ENCODE measurements at regions not wholly inside any gene's neighbourhood (a gene's known extent, or its start where the extent isn't known, plus 50 kb on each side); places are given as distances from the start of the nearest gene placed in this dataset.
"Not testable (repeated sequence)": the region's sequence is repeated elsewhere in the genome, so short reads cannot be mapped to it uniquely, and the experiment has no call there.

DNA sequence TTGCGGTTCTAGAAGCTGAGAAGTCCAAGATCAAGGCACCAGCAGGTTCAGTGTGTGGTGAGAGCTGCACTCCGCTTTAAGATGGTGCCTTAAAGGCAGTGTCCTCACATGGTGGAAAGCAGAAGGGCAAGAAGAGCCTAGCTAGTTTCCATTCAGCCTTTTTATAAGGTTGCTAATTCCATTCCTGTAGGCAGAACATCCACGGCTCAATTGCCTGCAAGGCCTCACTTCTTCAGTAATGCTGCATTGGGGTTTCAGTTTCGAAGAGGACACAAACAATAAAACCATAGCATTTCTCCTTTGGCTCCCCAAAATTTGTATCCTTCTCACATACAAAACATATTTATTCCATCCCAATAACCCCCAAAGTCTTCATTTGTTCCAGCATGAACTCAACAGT lies 109.5 kb upstream of the KCND2 start:
- DNase-seq = no peak

DNA sequence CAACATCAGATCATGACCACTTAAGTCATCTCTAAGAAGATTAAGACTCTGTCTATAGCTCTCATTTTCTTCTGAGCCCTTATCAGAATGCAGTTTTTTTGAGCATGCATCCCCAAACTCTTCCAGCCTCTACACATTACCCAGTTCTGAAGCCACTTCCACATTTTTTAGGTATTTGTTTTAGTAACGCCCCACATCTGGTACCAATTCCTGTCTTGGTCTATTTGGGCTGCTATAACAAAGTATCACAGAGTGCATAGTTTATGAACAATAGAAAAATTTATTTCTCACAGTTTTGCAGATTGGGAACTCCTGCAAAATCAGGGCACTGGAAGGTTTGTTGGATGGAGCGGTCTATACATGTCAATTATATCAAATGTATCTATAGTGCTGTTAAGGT lies 107.7 kb upstream of the KCND2 start:
- DNase-seq = no peak

DNA sequence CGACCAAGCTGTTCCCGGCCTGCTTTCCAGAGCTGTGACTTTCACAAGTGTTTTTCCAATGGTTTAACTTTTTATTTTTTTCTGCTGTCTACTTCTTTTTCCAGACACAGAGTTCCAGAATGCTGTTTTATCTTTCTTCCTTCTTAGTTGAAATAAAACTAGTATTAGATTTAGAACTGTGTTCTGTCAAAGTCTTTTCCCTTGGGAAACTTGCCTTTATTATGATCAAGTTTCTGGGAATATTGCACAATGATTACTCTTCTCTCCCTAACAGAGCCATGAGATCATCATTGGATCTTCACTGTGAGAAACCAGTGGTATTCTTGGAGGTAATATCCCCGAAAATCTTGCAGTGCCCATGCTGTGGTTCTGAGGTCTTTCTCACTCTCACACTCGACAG lies 104.9 kb upstream of the KCND2 start:
- DNase-seq = no peak

DNA sequence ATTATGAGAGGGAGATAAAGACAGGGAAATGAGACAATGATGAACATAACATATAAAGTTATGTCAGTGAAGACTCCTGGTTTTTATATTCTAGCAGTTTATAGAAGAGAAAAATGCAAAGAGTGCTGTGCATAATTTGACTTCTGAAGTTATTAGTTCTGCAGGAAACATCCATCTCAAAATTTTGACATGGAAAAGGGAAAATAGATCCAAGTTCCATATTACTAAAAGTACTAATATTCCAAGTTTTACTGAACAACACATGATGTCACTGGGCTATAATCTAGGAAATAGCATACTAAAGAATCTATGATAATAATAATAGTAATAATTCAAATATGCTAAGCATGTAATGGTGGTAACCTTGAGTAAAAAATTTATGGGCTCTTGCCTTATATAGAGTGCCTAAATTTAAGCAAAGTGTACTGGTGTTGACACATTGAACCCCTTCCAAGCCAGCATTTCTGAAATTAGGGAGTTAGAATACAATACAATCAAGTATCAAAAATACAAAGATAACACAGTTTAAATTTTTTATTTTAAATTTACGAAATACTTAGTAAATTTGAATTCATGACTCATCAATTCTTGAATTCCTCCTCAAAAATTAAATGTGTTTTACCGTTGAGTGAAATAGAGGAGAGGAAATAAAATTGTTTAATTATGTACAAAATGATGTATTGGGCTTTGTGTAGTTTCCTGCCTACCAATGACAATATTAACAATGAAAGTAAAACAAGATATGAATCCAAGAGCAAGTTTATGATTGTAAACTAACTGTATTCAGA lies 102.8 kb upstream of the KCND2 start:
- DNase-seq = no peak

DNA sequence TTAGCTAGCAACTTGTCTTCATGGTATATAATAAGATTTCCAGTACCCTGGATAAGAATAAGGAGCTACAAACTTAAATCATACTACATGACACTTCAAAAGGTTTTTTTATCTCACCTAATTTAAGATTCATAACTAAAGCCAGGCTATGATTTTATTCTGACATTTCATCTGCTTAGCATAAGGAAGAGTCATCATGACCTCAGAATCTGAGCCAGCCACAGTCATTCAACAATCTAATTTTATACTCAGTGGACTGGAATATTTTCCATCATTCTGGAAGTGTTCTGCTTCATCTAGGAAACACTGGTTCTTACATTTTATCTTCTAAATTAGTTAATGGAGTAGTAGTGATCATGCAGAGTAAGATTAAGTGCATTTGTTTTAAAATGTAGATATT lies 102.1 kb upstream of the KCND2 start:
- DNase-seq = no peak

DNA sequence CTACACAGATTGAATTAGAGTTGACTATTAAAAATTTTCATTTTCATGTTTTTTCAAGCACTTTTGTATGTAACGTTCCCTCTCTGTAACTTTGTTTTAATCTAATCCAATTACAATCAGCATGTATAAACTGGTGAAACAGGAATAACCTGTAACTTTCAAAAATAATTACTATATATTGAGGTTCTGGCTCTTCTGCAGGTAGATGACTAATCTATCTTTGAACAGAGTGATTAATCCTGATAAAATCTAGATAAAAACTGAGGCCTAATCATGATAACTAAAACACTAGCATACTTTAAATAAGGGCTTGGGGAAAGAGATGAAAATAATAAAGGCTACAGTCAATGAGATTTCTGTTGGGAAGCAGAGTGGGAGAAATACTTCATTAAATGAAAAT lies 101.6 kb upstream of the KCND2 start:
- DNase-seq = no peak

DNA sequence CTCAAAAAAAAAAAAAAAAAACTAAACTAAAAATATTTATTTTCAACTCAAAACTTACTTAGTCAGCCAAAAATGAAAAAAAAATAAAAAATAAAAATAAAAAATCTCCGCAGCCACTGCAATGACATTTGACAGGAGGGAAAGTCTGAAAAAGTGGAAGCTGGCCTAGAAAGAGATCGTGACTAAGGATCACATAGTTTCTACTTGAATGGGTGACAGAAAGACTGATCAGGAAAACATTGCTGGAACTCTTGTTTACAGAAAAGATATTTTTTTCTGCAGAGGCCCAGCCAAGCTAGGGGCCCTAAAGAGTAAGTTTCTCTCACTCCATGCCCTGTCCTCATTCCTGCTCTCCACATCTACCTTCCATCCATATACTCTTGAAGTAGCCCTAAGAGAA lies 92.8 kb upstream of the KCND2 start:
- no peak for DNase-seq

DNA sequence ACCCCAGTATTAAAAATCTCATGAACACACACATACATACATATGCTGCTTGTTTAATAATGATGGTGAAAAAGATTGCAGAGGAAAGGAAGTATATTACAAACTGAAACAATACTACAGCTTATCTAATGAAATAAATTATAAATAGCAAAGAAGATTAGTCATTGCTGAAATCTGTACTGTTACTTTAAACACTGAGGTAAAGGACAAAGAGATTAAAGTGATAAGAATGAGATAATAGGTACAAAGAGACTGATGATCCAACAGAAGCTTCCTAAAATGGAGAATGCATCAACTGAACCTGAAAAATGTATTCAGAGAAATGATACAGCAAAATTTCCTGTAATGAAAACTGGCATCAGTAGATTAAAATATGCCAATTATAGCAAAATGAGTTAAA lies 91.5 kb upstream of the KCND2 start:
- DNase-seq = no peak

DNA sequence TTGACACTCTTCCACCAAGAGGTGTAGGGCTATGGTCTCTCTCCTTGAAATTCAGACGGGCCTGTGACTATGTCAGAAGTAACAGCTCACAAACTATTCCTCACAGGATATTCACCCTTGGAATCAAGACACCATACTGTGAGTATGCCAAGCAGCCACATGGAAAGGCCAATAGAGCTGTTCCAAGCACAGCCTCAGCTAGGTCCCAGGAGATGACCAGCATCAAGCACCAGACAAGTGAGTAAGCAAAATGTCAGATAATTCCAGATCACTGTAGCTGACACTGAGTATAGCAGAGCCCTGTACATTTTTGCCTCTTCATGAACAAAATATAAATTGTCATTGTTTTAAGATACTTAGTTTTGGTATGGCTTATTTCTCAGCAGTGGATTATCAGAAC lies 88.1 kb upstream of the KCND2 start:
- DNase-seq = no peak

DNA sequence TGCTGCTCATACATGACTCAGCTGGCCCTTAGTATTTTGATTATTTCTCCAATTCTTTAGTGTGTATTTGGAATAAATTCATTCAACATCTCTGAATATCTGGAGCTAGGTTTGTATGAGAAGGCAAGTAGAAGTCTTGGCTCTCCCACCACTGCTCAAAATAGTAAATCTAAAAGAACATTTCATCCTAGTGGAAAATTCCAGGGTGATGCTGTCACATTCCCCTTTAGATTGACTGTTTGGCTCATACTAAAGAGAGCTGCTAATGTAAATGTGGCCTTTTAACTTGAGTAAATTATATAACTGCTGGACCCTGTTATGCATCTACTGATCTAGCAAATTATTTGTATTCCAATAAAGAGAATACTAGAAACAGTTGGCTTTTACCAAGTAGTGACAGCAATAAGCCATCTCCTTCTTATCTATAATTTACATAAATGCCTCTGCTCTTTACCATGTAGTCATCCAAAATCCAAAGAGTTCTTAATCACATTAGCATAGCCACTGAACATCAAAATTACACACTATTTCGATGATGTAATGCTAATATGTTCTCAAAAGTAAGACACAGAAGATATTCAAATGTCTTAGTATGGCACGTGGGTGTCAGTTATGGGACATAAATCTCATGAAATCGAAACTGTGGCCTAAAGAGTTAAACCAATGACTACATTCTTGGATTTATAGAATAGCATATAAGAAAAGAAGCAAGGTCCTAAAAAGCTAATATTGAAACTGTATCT lies 86.9 kb upstream of the KCND2 start:
- no peak for DNase-seq

DNA sequence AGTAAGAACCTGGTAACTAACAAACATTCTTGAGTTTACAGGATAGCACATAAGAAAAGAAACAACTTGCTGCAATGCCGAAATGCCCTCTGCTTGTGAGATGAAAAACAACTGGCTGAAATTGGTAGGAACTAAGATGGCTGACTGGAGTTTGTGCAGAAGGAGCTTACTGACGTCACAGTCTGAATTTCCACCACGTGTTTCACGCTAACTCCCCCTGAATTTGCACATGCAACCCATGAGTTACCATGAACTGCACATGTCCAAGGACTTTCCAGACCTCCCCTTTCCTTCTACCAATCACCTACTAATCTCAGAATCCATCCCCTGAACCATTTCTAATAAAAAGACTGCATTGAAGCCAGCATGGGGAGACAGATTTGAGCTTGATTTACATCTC lies 86.3 kb upstream of the KCND2 start:
- DNase-seq = no peak

DNA sequence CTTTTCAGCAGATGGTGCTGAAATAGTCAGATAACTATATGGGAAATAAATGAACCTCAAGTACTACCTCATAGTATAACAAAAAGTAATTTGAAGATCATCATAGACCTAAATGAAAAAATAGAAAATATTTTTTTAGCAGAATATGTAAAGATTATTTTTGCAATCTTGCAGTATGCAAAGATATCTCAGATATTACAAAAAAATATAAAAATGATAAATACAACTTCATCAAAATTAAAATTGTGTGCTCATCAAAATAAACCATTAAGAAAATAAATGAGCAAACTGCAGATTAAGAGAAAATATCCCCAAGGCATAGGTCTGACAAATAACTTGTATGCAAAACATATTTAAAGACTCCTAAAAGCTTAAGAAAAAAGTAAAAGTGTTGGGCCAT lies 83.4 kb upstream of the KCND2 start:
- DNase-seq = no peak

DNA sequence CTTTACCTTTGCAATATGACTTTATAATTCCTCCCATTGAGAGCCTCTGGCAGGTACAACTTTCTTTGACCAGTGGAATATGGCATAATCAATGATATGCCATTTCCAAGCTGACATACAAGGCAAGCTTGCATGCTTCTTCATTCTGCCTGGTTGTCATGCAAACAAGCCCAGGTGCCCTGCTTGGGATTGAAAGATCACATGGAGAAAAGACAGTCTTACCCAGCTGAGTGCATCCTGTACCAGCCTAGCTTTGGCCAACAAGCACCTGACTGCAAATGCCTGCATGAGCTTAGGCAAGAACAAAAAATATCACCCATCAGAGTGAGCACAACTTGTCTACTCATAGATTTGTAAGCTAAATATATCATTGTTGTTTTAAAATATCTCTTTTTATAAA lies 82.9 kb upstream of the KCND2 start:
- no peak for DNase-seq

DNA sequence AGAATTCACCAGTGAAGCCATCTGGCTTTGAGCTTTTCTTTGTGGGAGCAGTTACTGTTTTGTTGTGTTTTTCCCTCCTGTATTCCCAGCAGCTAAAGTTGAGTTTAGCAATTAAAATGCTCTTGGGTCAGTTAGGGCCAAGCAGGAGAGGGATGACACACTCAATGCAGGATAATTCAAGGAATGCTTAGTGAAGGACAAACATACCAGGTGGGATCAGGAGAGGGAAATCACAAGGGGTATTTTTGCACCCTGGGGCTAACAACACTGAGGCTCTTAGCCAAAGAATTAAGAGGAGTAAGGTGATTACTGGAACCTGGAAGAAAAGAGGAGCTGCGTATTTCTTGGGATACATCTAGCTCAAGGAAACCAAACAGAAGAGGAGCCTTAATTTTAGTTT lies 82.4 kb upstream of the KCND2 start:
- no peak for DNase-seq

DNA sequence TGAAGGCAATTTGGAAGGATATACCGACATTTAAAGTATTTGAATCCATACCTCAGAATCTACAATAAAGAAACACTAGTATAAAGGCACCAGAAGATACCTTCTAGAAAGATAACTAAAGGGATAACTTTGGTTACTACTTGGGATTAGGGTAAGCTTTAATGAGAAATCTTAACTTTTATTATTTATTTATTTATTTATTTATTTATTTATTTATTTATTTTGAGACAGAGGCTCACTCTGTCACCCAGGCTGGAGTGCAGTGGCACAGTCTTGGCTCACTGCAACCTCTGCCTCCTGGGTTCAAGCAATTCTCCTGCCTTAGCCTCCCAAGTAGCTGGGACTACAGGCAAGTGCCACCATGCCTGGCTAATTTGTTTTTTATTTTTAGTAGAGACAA lies 81.6 kb upstream of the KCND2 start:
- DNase-seq = not testable (repeated sequence)

DNA sequence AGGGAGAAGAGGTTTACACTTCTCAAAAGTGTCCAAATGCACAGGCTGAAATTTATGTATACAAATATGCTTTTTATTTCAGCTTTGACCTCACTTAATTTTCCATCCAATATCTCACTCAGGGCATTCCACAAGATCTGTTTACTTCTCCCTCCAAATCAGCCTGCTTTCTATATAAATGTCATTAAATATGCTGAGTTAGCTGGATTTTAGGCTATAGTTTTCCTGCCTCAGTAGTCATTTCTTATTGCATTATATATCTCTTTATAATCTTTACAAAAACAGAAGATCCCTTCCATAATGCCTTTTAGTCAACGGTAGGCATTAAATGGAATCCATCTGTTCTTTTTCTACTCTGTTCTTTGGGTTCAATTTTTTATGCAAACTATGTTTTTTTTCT lies 71.7 kb upstream of the KCND2 start:
- DNase-seq = no peak

DNA sequence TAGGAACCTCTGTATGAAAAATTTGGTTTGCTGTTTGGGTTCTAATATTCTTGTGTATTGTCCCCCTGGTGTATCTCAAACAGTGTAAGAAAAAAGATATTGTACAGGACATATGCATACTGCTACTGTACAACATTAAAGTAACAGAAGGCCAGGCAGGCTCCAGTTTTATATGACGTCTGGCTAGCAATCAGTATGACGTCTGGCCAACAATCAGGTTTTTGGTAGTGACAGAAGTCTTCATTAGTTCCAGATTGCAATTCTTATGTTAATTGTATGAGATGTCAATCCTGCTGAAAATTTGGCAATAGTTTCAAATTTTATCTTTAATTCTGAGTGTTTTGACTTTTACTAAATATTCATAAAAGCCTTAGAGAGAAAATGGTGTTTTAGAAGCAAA lies 67.9 kb upstream of the KCND2 start:
- no peak for DNase-seq

DNA sequence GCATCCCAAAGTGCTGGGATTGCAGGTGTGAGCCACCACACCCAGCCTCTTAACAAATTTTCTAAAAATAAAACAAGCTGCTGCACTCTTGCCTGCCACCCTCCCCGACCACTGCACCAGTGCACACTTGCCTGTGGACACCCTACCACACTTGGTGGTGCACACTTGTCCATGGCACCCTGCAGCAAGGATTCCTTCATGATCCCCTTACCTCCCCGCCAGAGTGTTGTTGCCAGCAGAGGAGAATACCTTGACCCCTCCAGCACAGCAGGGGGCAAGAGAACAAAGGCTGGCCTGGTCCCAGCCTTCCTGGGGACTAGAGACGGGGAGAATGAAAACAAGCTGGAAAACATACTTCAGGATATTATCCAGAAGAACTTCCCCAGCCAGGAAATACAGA lies 65.9 kb upstream of the KCND2 start:
- no peak for DNase-seq

DNA sequence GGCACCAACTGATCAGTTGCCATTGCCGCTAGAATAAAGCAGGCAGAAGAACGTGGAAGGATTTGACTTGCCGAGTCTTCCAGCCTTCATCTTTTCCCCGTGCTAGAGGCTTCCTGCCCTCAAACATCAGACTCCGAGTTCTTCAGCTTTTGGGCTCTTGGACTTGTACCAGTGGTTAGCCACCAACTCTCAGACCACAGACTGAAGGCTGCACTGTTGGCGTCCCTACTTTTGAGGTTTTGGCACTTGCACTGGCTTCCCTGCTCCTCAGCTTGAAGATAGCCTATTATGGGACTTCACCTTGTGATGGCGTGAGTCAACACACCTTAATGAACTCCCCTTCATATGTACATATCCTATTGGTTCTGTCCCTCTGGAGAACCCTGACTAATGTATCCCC lies 57.3 kb upstream of the KCND2 start:
- DNase-seq = no peak

DNA sequence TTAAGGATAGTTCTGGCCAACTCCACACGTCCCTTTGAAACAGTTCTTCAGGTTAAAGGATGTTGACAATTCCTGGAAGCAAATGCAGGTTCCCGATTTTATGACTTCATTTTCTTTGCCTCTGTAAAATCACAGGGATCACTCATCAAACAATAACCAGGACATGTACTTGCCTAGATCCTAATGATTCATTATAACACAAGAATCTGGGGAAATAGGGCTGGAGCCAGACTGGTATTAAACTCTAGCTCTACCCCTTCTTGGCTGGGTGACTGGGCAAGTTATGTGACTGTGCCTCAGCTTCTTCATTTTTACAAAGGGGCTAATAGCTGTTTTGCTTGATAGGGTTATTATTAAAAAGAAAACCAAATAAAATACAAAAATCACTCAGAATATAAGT lies 56.0 kb upstream of the KCND2 start:
- DNase-seq = no peak

DNA sequence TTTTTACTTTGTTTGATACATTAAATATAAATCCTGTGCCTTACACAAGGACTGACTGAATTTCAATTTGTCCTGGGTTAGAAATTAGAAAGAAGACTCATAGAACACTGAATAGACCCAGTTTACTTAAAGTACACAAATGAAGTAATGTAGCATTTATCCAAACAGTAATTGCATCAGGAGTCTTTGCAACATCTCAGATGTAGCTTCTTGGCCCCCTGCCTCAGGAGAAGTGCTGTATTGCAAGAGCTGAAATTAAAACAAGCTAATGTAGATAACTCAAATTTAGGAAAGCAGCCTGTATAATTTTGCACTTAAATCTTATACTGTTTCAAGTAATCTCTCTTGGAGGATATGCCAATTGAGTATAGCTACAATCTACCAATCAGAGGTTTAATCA lies 54.3 kb upstream of the KCND2 start:
- no peak for DNase-seq

DNA sequence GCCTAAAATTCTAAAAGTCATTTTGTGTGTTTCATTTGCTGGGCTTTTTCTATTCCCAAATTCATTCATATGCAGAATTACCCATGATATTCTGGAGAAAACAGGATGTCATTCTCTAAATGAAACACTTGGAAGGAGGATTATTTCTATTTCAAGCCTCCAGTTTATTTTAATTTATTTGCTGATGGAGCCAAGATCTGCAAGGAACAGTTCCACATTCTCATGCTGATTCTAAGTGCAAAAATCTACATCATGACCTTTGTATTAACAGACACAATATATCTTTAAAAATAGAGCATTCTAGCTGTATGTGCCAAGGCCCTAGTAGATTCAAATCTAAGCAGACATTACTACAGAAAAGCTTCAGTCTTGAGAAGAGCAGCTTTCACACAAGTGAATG lies 51.3 kb upstream of the KCND2 start:
- DNase-seq = no peak
